ENCODE measurements at regions not wholly inside any gene's neighbourhood (a gene's known extent, or its start where the extent isn't known, plus 50 kb on each side); places are given as distances from the start of the nearest gene placed in this dataset.

DNA sequence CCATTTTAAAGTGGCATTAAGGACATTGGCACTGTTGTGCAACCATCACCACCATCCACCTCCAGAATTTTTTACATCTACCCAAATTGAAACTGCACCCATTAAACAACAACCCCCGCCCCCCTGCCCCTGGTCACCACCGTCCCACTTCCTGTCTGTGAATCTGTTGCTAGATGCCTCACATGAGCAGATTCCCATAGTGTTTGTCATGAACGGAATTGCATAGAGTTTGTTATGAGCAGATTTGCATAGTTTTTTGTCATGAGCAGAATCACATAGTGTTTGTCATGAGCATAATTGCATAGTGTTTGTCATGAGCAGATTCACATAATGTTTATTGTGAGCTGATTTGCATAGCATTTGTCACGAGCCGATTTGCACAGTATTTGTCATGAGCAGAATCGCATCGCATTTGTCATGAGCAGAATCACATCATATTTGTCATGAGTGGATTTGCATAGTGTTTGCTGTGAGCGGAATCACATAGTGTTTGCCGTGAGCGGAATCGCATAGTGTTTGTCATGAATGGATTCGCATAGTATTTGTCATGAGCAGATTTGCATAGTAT, 54.0 kb upstream of the GTF3A start:
- no peak for DNase-seq (ENCODE audit: low read depth)

DNA sequence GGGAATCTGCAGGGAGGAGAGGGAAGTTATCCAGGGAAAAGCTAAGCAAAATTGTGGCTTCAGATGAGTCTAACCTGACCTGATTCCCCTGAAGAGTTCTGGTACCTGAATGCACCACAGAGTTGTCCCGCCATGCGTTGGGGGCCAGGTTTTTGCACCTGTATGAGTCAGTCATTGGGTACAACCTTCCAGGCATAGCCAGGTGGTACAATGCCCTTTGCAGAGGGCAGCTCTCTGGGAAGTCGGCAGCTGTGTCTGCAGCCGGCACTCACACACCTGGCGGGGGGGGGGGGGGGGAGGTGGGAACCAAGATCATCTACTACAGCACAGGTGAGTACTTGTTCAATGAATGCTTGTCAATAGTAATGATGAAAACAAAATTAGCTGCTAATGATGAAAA, 52.5 kb upstream of the GTF3A start:
- DNase-seq (ENCODE audit: low read depth), result no peak

DNA sequence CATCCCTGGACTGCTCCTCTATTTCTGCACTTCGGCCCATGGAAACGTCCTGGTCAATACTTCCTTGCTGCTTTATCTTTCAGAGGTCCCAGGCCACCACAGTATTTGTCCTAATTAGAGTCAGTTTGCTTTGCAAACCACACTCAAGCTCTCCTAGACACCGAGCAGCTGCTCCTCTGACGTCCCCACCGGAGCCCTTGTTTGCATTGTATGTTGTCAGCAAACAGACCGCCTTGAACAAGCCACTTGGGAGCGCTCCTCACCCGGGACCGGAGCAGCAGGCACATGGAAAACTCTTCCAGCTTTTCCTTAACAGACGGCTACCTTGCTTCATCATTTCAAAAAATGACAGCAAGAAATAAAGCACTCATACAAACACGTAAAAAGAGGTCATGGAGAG, 51.5 kb upstream of the GTF3A start:
- no peak for DNase-seq (ENCODE audit: low read depth)

DNA sequence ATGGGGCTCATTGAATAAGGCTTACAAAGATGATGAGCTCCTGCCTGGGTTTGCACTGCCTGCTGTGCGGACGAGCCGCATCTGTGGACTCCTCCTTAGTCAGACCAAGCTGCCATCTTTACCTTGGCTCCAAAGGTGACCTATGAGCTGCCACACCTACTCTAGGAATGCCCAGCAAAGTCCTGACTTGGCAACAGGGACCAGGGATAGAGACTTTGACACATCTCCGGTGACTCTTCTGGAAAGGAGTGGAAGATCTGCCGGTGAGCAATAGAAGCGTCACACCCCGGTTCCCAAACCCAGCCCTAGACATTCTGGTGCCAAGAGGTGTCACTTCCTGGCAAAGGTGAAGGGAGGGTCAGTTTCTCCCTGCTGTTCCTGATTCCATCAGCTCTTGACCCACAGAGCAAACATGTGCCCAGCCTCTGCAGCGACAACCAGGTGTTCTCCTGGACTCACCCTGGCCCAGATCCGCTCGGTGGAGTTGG, 50.2 kb upstream of the GTF3A start:
- no peak for DNase-seq (ENCODE audit: low read depth)

Measured in stromal cell of bone marrow (primary cell).